HEK293 (cell line): ENCODE measurements at regions not wholly inside any gene's neighbourhood (a gene's known extent, or its start where the extent isn't known, plus 50 kb on each side); places are given as distances from the start of the nearest gene placed in this dataset.

Experiments used
- ZBTB1 ChIP-seq: fragments of 450-650 bp; formaldehyde crosslinking; IDR thresholded peaks from 2 replicates; pipeline ENCODE4 v1.5.1; 2016; ENCODE audit warnings: missing biosample characterization, missing genetic modification characterization
- ZEB2 ChIP-seq: fragments of 450-650 bp; formaldehyde crosslinking; IDR thresholded peaks from 2 replicates; pipeline ENCODE4 v1.5.1; 2016; ENCODE audit warnings: missing biosample characterization, missing genetic modification characterization
- ZNF266 ChIP-seq: fragments of 450-650 bp; formaldehyde crosslinking; IDR thresholded peaks from 2 replicates; pipeline ENCODE4 v1.5.1; 2016; ENCODE audit warnings: missing biosample characterization, missing genetic modification characterization, low read depth

GRCh38 chr2:67782443-67782842, 280.4 kb downstream of the C1D start:
- TF ChIP-seq ZNF266 (tag by site-specific recombination) (no peak), ZEB2 (tag by site-specific recombination) (no peak), ZBTB1 (tag by site-specific recombination) (no peak)
